ENCODE measurements at regions not wholly inside any gene's neighbourhood (a gene's known extent, or its start where the extent isn't known, plus 50 kb on each side); places are given as distances from the start of the nearest gene placed in this dataset.
"Not testable (repeated sequence)": the region's sequence is repeated elsewhere in the genome, so short reads cannot be mapped to it uniquely, and the experiment has no call there.

DNA sequence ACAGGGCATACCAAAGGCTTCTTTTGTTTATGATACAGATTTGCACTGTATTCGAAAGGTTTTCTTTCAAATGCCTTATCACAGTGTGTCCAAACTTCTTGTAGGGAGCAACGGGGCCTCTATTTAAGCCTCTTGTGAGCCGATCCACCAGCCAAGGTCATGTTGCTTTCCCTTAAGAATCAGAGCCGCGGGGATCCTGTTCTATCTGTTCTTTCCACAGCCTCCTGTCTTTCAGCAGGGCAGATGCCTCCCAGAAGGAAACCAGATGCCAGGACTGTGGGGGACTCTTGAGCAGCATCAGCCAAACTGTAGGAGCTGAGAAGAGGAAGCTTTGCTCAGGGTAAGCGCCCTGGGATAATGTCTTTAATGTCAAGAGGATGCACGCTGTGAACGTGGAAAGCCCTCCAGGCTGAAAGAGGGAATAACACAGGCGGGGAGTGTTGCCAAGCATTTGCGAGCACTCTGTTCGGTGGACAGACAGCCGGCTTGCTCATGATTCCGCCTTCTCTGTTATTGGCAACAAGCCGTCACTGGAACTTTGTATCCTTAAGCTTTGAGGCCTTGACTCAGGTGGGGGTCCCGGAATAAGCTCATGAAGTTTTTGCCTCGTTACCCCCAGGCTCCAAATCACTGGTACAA, 279.8 kb upstream of the FRG1 start:
- no peak overlapping the region for H3K4me3 Mint-ChIP-seq
- H3K36me3 Mint-ChIP-seq (ENCODE audit: low read depth) = peaks cover 2% of the 10 kb centered on the region
- H3K9ac ChIP-seq (ENCODE audit: extremely low read depth, low read length, poor library complexity, severe bottlenecking) = no peak overlapping the region
- no peaks in the 10 kb centered on the region for H3K9me3 ChIP-seq (ENCODE audit: control insufficient read depth, low read length)
- no peaks in the 10 kb centered on the region for H3K4me1 ChIP-seq (ENCODE audit: control insufficient read depth, insufficient read depth, low read length)
- no peaks in the 10 kb centered on the region for H3K27me3 ChIP-seq (ENCODE audit: control insufficient read depth, insufficient read depth, low read length, poor library complexity, severe bottlenecking)
- 50 to 69% methylated on average over 9 to 16 of the region's 16 CpGs for WGBS, 2 experiments (ENCODE audit: insufficient coverage in 1 of 2, insufficient read length in 1 of 2)
- no peak for DNase-seq
- no peaks in the 10 kb centered on the region for H3K27me3 Mint-ChIP-seq (ENCODE audit: insufficient read depth)
- H3K4me1 Mint-ChIP-seq = no peaks in the 10 kb centered on the region
- no peak overlapping the region for H3K27ac ChIP-seq (ENCODE audit: low read depth, low read length)
- no peak overlapping the region for H3K27ac Mint-ChIP-seq
- no peak overlapping the region for H3K4me3 ChIP-seq (ENCODE audit: low read length)
- TF ChIP-seq, protein P1, sequence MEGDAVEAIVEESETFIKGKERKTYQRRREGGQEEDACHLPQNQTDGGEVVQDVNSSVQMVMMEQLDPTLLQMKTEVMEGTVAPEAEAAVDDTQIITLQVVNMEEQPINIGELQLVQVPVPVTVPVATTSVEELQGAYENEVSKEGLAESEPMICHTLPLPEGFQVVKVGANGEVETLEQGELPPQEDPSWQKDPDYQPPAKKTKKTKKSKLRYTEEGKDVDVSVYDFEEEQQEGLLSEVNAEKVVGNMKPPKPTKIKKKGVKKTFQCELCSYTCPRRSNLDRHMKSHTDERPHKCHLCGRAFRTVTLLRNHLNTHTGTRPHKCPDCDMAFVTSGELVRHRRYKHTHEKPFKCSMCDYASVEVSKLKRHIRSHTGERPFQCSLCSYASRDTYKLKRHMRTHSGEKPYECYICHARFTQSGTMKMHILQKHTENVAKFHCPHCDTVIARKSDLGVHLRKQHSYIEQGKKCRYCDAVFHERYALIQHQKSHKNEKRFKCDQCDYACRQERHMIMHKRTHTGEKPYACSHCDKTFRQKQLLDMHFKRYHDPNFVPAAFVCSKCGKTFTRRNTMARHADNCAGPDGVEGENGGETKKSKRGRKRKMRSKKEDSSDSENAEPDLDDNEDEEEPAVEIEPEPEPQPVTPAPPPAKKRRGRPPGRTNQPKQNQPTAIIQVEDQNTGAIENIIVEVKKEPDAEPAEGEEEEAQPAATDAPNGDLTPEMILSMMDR (conservative IDR thresholded peaks at IDR 0.05) = no peak
- H3K36me3 ChIP-seq (ENCODE audit: control insufficient read depth, insufficient read depth, low read length) = no peaks in the 10 kb centered on the region
- H3K9me3 Mint-ChIP-seq = peaks cover 48% of the 10 kb centered on the region

DNA sequence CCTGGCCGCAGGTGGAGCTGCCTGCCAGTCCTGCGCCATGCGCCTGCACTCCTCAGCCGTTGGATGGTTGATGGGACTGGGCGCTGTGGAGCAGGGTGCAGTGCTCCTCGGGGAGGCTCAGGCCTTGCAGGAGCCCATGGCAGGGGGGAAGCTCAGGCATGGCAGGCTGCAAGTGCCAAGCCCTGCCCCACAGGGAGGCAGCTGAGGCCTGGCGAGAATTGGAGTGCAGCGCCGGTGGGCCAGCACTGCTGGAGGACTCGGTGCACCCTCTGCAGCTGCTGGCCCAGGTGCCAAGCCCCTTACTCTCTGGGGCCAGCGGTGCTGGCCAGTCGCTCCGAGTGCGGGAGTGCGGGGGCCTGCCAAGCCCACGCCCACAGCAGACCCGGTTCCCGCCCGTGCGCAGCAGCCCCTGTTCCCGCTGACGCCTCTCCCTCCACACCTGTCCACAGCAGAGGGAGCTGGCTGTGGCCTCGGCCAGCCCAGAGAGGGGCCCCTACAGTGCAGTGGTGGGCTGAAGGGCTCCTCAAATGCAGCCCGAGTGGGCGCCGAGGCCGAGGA, 275.9 kb upstream of the FRG1 start:
- Histone ChIP-seq H3K4me1 (ENCODE audit: control insufficient read depth, insufficient read depth, low read length) (no peaks in the 10 kb centered on the region), H3K27ac (ENCODE audit: low read depth, low read length) (no peak overlapping the region), H3K27me3 (ENCODE audit: control insufficient read depth, insufficient read depth, low read length, poor library complexity, severe bottlenecking) (no peaks in the 10 kb centered on the region), H3K36me3 (ENCODE audit: control insufficient read depth, insufficient read depth, low read length) (no peaks in the 10 kb centered on the region), H3K4me3 (ENCODE audit: low read length) (no peak overlapping the region), H3K9me3 (ENCODE audit: control insufficient read depth, low read length) (no peaks in the 10 kb centered on the region), H3K9ac (ENCODE audit: extremely low read depth, low read length, poor library complexity, severe bottlenecking) (no peak overlapping the region)
- 93 to 98% methylated on average over 10 to 27 of the region's 27 CpGs for WGBS, 2 experiments (ENCODE audit: insufficient coverage in 1 of 2, insufficient read length in 1 of 2)
- DNase-seq = no peak
- peaks cover 2% of the 10 kb centered on the region for H3K36me3 Mint-ChIP-seq (ENCODE audit: low read depth)
- H3K4me1 Mint-ChIP-seq = no peaks in the 10 kb centered on the region
- TF ChIP-seq, protein P1 (conservative IDR thresholded peaks at IDR 0.05) = no peak
- H3K9me3 Mint-ChIP-seq = peaks cover 51% of the 10 kb centered on the region
- H3K4me3 Mint-ChIP-seq = no peak overlapping the region
- no peaks in the 10 kb centered on the region for H3K27me3 Mint-ChIP-seq (ENCODE audit: insufficient read depth)
- no peak overlapping the region for H3K27ac Mint-ChIP-seq

DNA sequence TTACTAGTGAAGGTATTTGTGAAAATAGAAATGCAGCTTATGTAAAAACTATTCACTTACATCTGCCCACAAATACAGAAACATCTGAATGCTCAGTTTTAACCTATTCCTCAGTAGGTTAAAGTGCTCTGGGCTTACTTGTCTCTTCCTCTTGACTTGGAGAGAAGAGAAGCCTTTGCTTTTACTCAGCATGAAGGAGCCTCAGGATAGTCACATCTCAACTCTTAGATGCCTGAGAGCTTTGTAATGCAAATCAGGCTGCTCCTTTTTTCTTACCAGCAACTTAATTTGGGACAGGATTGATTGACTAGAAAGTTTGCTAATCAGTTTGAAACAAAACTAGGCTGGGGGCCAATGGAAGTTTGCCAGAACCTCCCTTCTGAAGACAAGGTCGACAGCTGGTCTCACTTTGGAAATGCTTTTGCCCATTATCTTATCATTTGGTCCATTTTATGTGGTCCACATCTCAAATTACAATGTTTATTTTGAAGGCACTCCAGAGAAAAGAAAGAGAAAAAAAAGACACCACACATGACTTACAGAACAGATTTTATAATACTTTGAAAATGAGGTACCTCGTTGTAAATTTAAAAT, 274.9 kb upstream of the FRG1 start:
- peaks cover 48% of the 10 kb centered on the region for H3K9me3 Mint-ChIP-seq
- H3K36me3 Mint-ChIP-seq (ENCODE audit: low read depth); H3K4me3 Mint-ChIP-seq; H3K9ac ChIP-seq (ENCODE audit: extremely low read depth, low read length, poor library complexity, severe bottlenecking); H3K4me1 Mint-ChIP-seq; DNase-seq; H3K27me3 Mint-ChIP-seq (ENCODE audit: insufficient read depth); H3K27ac Mint-ChIP-seq; H3K36me3 ChIP-seq (ENCODE audit: control insufficient read depth, insufficient read depth, low read length); H3K9me3 ChIP-seq (ENCODE audit: control insufficient read depth, low read length); H3K4me1 ChIP-seq (ENCODE audit: control insufficient read depth, insufficient read depth, low read length); H3K4me3 ChIP-seq (ENCODE audit: low read length); H3K27me3 ChIP-seq (ENCODE audit: control insufficient read depth, insufficient read depth, low read length, poor library complexity, severe bottlenecking); H3K27ac ChIP-seq (ENCODE audit: low read depth, low read length): not testable (repeated sequence)
- 45% methylated on average over 2 of the region's 2 CpGs; no CpG with 5 or more reads in 1 of the 2 experiments for WGBS, 2 experiments (ENCODE audit: insufficient coverage in 1 of 2, insufficient read length in 1 of 2)

DNA sequence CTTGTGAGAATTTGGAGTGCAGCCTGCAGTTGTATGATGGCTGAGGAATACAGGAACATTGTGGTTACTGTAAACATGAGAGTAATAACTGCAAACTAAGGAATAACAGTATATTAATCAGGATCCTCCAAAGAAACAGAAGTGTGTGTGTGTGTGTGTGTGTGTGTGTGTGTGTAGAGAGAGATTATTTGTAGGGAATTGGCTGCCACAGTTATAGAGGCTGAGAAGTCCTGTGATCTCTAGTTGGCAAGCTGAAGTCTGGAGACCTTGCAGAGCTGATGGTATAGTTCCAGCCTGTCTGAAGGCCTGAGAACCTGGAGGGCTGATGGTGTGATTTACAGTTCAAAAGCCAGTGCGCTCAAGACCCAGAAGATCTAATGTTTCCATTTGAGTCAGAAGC, 273.3 kb upstream of the FRG1 start:
- not testable (repeated sequence) for H3K4me3 Mint-ChIP-seq

DNA sequence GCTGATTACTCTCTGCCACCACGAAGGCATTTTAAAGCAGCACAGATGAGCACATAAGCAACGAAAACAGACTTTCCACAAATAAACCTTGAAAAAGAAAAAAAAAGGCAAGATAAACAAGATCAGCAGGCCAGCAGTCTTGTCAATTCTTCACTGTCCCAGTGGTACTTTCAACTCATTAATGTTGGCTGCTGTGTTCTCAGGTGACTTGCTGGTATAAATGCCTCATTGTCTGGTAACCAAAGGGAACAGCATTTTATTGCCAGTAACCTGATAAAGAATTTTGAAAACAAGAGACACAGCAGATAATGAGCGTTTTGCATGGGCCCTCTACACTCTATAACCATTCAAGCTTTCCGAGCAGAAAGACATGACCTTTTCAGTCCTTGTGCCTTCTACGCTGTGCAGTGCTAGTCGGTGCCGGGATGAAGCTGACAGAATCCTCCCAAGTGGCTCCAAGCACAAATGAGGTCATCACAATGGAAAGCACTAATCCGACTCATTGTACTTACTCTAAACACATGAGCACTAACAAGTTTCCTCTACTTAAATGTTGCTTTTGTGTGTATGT, 242.9 kb upstream of the FRG1 start:
- H3K9ac ChIP-seq (ENCODE audit: extremely low read depth, low read length, poor library complexity, severe bottlenecking); H3K4me1 ChIP-seq (ENCODE audit: control insufficient read depth, insufficient read depth, low read length); H3K27ac Mint-ChIP-seq; H3K9me3 Mint-ChIP-seq; H3K27me3 Mint-ChIP-seq (ENCODE audit: insufficient read depth); H3K4me3 ChIP-seq (ENCODE audit: low read length); H3K36me3 Mint-ChIP-seq (ENCODE audit: low read depth); H3K9me3 ChIP-seq (ENCODE audit: control insufficient read depth, low read length); H3K4me1 Mint-ChIP-seq; H3K36me3 ChIP-seq (ENCODE audit: control insufficient read depth, insufficient read depth, low read length); H3K27ac ChIP-seq (ENCODE audit: low read depth, low read length); H3K27me3 ChIP-seq (ENCODE audit: control insufficient read depth, insufficient read depth, low read length, poor library complexity, severe bottlenecking); H3K4me3 Mint-ChIP-seq; DNase-seq: not testable (repeated sequence)
- no CpG with 5 or more reads among the region's 8 CpGs for WGBS, 2 experiments (ENCODE audit: insufficient coverage in 1 of 2, insufficient read length in 1 of 2)

More for the DNA sequence above, 273.3 kb upstream of the FRG1 start:
- H3K27me3 Mint-ChIP-seq (ENCODE audit: insufficient read depth); H3K9ac ChIP-seq (ENCODE audit: extremely low read depth, low read length, poor library complexity, severe bottlenecking); H3K36me3 ChIP-seq (ENCODE audit: control insufficient read depth, insufficient read depth, low read length); H3K4me1 ChIP-seq (ENCODE audit: control insufficient read depth, insufficient read depth, low read length); H3K27ac Mint-ChIP-seq; H3K27me3 ChIP-seq (ENCODE audit: control insufficient read depth, insufficient read depth, low read length, poor library complexity, severe bottlenecking); H3K4me1 Mint-ChIP-seq; DNase-seq; H3K36me3 Mint-ChIP-seq (ENCODE audit: low read depth); H3K27ac ChIP-seq (ENCODE audit: low read depth, low read length); H3K9me3 ChIP-seq (ENCODE audit: control insufficient read depth, low read length); H3K4me3 ChIP-seq (ENCODE audit: low read length): not testable (repeated sequence)
- peaks cover 32% of the 10 kb centered on the region for H3K9me3 Mint-ChIP-seq
- WGBS, 2 experiments (ENCODE audit: insufficient coverage in 1 of 2, insufficient read length in 1 of 2) = no CpG with 5 or more reads among the region's 1 CpG

Measured in endodermal cell (in vitro differentiated cells).